ENCODE measurements at regions not wholly inside any gene's neighbourhood (a gene's known extent, or its start where the extent isn't known, plus 50 kb on each side); places are given as distances from the start of the nearest gene placed in this dataset.
"Not testable (repeated sequence)": the region's sequence is repeated elsewhere in the genome, so short reads cannot be mapped to it uniquely, and the experiment has no call there.

DNA sequence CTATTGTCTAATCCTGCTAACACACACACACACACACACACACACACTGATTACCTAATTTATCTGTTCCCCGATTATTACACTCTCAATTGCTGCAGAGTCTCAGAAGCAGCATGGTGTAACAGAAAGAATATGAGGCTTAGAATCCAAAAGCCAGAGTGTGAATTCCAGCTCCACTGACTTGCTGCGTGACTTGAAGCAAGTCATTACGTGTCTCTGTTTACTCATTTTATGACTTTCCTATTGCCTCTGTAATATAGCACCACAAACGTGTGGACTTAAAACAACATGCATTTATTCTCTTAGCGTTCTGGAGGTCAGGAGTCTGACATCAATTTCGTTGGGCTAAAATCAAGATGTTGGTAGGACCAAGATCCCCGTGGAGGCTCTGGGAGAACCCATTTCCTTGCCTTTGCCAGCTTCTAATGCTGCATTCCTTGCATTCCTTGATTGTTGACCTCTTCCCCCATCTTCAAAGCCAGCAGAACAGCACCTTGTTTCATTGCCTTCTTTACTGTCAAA, 55.9 kb upstream of the ATP5PO start:
- no peak for DNase-seq

DNA sequence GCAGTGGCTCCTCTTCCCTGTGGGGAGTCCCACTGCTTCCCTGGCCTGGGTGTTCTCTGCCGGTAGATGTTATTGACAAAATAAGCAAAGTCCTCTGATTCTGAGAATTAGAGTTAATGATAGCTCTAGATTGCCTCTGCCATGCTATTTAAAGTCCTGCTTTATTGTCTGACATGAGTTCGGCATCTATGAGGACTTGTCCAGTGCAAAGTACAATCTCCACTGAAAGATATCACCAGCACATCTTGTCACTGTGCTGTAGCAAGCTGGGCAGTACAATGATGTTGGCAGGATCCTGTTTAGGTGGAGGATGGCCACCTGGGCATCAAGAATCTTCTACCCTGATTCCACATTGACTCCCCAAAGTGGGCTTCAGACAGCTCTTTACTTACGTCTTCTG, 54.0 kb upstream of the ATP5PO start:
- DNase-seq = no peak

DNA sequence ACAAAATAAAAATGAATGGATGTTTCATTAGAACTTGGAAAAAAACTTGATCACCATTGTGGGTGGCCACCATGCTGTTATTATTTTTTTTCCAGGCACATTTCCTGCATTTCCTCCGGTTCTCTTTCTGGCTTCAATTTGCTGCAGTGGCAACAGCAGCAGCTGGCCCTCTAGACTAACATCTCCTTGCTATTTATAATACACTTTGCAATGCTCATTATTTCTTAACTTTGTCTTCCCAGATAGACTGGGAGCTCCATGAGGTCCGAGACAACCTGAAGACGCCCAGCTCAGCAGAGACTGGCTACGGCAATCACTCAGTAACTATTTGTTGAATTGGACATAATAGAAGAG, 53.4 kb upstream of the ATP5PO start:
- no peak for DNase-seq

DNA sequence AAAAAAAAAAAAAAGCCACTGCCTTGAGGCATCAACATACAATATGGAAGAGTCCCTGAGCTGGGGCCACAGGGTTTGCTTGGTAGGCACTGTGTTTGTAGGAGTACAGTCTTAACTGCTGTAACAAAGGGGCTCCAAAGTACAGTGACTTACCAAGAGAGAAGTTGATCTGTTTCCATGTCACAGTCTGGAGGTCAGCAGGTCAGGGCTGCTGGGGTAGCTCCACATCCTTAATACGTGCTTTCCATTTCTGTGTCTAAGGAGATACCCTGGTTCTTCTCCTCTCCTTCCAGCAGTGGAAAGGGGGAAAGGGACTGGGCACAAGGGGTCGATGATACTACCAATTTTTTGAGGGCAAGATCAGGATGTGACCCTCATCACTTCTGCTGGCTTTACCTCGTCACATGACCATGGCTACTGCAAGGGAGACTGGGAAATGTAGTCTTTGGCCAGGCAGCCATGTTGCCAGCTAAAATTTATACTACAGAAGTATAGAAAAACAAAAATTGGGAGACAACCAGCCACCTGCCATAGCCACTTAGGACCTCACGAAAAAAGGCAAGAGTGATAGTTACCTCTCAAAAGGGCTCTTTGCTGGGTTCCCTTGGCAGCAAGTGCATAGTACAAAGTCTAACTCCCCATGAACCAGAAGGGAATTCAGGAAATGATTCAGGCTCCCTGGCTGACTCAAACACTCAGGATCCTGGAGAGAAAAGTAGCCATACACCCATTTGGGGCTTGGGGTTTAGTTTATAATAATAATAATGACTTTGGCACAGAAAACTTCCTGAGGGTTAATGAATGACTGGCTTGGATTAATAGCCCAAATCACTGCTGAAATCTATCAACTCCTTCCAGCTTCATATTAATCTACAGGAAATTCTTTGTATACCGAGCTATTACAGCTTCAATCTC, 52.7 kb upstream of the ATP5PO start:
- no peak for DNase-seq

DNA sequence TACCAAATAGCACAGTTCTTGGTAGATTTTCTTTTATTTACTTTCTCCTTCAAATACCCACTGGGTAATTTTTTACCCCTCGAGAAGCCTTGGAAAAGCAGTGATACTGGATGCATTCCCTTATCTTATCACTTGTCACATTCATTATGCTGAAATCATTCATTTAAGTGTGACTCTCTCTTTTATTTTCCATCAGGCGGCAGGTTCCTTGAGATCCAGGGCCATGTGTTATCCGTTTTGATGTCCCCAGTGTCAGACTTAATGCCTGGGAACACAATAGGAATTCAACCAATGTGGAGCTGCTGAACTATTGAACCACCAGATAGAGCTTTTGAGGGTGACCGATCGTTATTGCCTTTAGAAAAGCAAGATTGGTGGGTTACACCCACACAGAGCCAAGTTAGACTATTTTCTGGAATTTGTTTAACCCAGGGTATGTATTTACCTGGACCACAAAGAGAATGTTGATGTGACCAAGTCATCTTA, 51.5 kb upstream of the ATP5PO start:
- no peak for DNase-seq

DNA sequence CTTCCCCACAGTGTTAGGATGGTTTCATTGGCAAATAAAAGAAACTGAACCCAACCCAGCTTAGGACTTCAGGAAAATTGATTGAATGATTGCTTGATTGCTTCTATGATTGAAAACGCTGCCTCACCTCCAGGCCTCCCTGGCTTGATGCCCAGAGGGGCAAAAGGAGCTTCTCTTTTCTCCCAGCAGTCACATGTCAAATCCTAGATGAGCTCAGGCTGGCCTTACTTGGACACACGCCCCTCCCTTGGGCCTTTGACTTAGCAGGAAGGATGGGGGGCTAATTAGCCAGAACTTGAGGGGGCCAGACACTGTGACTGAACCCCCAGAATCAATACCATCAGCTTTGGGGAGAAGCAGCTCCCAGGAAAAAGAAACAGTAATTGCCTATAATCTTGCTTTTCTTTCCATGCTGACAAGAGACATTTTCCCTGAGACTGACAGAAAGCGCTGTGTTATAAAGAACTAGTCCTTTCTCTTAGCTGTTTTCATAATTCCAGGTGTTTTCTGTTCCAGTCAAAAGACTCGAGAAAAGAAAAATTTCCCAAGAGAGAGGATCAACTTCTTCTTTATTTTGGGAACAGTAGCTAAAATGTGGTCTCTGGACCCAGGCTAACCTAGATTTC, 50.8 kb upstream of the ATP5PO start:
- no peak for DNase-seq

DNA sequence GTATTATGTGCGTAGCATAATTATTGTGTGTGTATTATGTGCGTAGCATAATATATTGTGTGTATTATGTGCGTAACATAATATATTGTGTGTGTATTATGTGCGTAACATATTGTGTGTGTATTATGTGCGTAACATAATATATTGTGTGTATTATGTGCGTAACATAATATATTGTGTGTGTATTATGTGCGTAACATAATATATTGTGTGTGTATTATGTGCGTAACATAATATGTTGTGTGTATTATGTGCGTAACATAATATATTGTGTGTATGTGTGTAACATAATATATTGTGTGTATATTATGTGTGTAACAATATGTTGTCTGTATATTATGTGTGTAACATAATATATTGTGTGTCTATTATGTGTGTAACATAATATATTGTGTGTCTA, 50.1 kb upstream of the ATP5PO start:
- not testable (repeated sequence) for DNase-seq

Measured in hindlimb muscle (tissue), 1 donor.